H9 (cell line): ENCODE measurements at regions not wholly inside any gene's neighbourhood (a gene's known extent, or its start where the extent isn't known, plus 50 kb on each side); places are given as distances from the start of the nearest gene placed in this dataset.

Experiments
- DNase-seq: peaks from one replicate; pipeline ENCODE4 v3.0.0-alpha.2; 2017
- H2AFZ ChIP-seq: one replicate; pipeline ENCODE4 v1.6.1; 2013; ENCODE audit warnings: mild to moderate bottlenecking, low read length, control low read depth, moderate library complexity
- H2AK5ac ChIP-seq: 2 replicates; pipeline ENCODE4 v1.6.1; 2013; ENCODE audit warnings: low read length, control low read depth, mixed read lengths; ENCODE audit not compliant: insufficient read length
- H2BK120ac ChIP-seq: one replicate; pipeline ENCODE4 v1.6.1; 2013; ENCODE audit warnings: low read depth, mild to moderate bottlenecking, low read length, control low read depth, inconsistent platforms; ENCODE audit not compliant: poor library complexity, severe bottlenecking
- H2BK12ac ChIP-seq: 2 replicates; pipeline ENCODE4 v1.6.1; 2013; ENCODE audit warnings: low read length, control low read depth, mixed read lengths, low read depth; ENCODE audit not compliant: insufficient read length
- H2BK15ac ChIP-seq: 2 replicates; pipeline ENCODE4 v1.6.1; 2013; ENCODE audit warnings: low read depth, low read length, control low read depth
- H2BK20ac ChIP-seq: one replicate; pipeline ENCODE4 v1.6.1; 2013; ENCODE audit warnings: low read depth, mild to moderate bottlenecking, low read length, control low read depth, inconsistent platforms; ENCODE audit not compliant: poor library complexity, severe bottlenecking
- H2BK5ac ChIP-seq: 2 replicates; pipeline ENCODE4 v1.6.1; 2013; ENCODE audit warnings: low read length, control low read depth, mixed read lengths; ENCODE audit not compliant: insufficient read length
- H3K14ac ChIP-seq: 2 replicates; pipeline ENCODE4 v1.6.1; 2013; ENCODE audit warnings: low read length, control low read depth; ENCODE audit not compliant: insufficient read depth
- H3K18ac ChIP-seq: 2 replicates; pipeline ENCODE4 v1.6.1; 2013; ENCODE audit warnings: low read depth, mild to moderate bottlenecking, mixed read lengths, low read length, control low read depth; ENCODE audit not compliant: insufficient read length
- H3K23ac ChIP-seq: 2 replicates; pipeline ENCODE4 v1.6.1; 2013; ENCODE audit warnings: low read length, control low read depth, mixed read lengths, low read depth; ENCODE audit not compliant: insufficient read length
- H3K23me2 ChIP-seq: 2 replicates; pipeline ENCODE4 v1.6.1; 2013; ENCODE audit warnings: low read depth, mild to moderate bottlenecking, mixed read lengths, low read length, control low read depth; ENCODE audit not compliant: insufficient read length, poor library complexity, severe bottlenecking
- H3K27ac ChIP-seq: 2 replicates; pipeline ENCODE4 v1.5.1; 2013; ENCODE audit warnings: low read length, control low read depth, mixed read lengths, low read depth; ENCODE audit not compliant: insufficient read length
- H3K27me3 ChIP-seq: 2 replicates; pipeline ENCODE4 v1.6.1; 2013; ENCODE audit warnings: low read length, control low read depth, inconsistent platforms; ENCODE audit not compliant: insufficient read depth
- H3K4ac ChIP-seq: 2 replicates; pipeline ENCODE4 v1.6.1; 2013; ENCODE audit warnings: low read depth, mild to moderate bottlenecking, control low read depth, inconsistent platforms, low read length, moderate library complexity
- H3K4me1 ChIP-seq: 2 replicates; pipeline ENCODE4 v1.6.1; 2013; ENCODE audit warnings: low read length, control low read depth, inconsistent platforms; ENCODE audit not compliant: insufficient read depth
- H3K4me2 ChIP-seq: 2 replicates; pipeline ENCODE4 v1.6.1; 2013; ENCODE audit warnings: low read length, control low read depth, mixed read lengths; ENCODE audit not compliant: insufficient read length, insufficient read depth
- H3K56ac ChIP-seq: 2 replicates; pipeline ENCODE4 v1.6.1; 2013; ENCODE audit warnings: low read depth, mild to moderate bottlenecking, mixed read lengths, low read length, control low read depth; ENCODE audit not compliant: insufficient read length
- H3K79me1 ChIP-seq: 2 replicates; pipeline ENCODE4 v1.6.1; 2013; ENCODE audit warnings: low read depth, mild to moderate bottlenecking, moderate library complexity, low read length, control low read depth, inconsistent platforms; ENCODE audit not compliant: insufficient read depth, poor library complexity, severe bottlenecking
- H3K79me2 ChIP-seq: 2 replicates; pipeline ENCODE4 v1.6.1; 2013; ENCODE audit warnings: low read length, control low read depth, inconsistent platforms; ENCODE audit not compliant: insufficient read depth
- H3K9ac ChIP-seq: 2 replicates; pipeline ENCODE4 v1.6.1; 2013; ENCODE audit warnings: low read length, control low read depth, mixed read lengths; ENCODE audit not compliant: insufficient read length; ENCODE audit errors: extremely low read depth
- H3K9me3 ChIP-seq: one replicate; pipeline ENCODE4 v1.6.1; 2013; ENCODE audit warnings: low read depth, low read length, inconsistent platforms; ENCODE audit not compliant: control insufficient read depth
- H3T11ph ChIP-seq: one replicate; pipeline ENCODE4 v1.6.1; 2013; ENCODE audit warnings: mild to moderate bottlenecking, low read length, control low read depth, inconsistent platforms
- H4K20me1 ChIP-seq: one replicate; pipeline ENCODE4 v1.6.1; 2013; ENCODE audit not compliant: control insufficient read depth, insufficient read length, insufficient read depth
- H4K5ac ChIP-seq: 2 replicates; pipeline ENCODE4 v1.6.1; 2013; ENCODE audit warnings: low read depth, mild to moderate bottlenecking, mixed read lengths, low read length, control low read depth; ENCODE audit not compliant: insufficient read length
- H4K8ac ChIP-seq: replicated peaks from 2 replicates; pipeline ENCODE4 v1.6.1; 2013; ENCODE audit warnings: low read length, control low read depth, mixed read lengths, low read depth; ENCODE audit not compliant: insufficient read length
- H4K91ac ChIP-seq: 2 replicates; pipeline ENCODE4 v1.6.1; 2013; ENCODE audit warnings: low read depth, mild to moderate bottlenecking, moderate library complexity, mixed read lengths, low read length, control low read depth; ENCODE audit not compliant: insufficient read length
- H3K27ac Mint-ChIP-seq, 3 experiments: 2 replicates in 2 of 3; 3 replicates in 1 of 3; pipeline ENCODE4 v1.8.0; 2020 to 2021; ENCODE audit warnings: mixed read lengths in 3 of 3, mild to moderate bottlenecking in 1 of 3, moderate library complexity in 1 of 3
- H3K27me3 Mint-ChIP-seq: 2 replicates; pipeline ENCODE4 v1.8.0; 2021; ENCODE audit warnings: low read depth, mild to moderate bottlenecking, moderate library complexity, mixed read lengths
- H3K36me3 Mint-ChIP-seq, 3 experiments: 2 replicates in 2 of 3; 3 replicates in 1 of 3; pipeline ENCODE4 v1.8.0; 2020 to 2021; ENCODE audit warnings: low read depth in 3 of 3, mixed read lengths in 3 of 3; ENCODE audit not compliant: insufficient read depth in 1 of 3
- H3K4me1 Mint-ChIP-seq, 2 experiments: 2 replicates each; pipeline ENCODE4 v1.8.0; 2020; ENCODE audit warnings: mixed read lengths in 2 of 2
- H3K4me3 Mint-ChIP-seq, 2 experiments: 2 replicates in 1 of 2; 3 replicates in 1 of 2; pipeline ENCODE4 v1.8.0; 2020 to 2021; ENCODE audit warnings: mild to moderate bottlenecking in 2 of 2, mixed read lengths in 2 of 2, moderate library complexity in 1 of 2
- H3K9me3 Mint-ChIP-seq, 2 experiments: 2 replicates in 1 of 2; 3 replicates in 1 of 2; pipeline ENCODE4 v1.8.0; 2020; ENCODE audit warnings: mild to moderate bottlenecking in 2 of 2, mixed read lengths in 2 of 2, moderate library complexity in 1 of 2
- WGBS: extraction: QIAGEN DNeasy Blood & Tissue Kit; methylation state at CpG from one replicate; pipeline ENCODE4 v1.1.7; 2013; ENCODE audit warnings: missing lambda C conversion rate, low lambda C conversion rate, mixed read lengths; ENCODE audit not compliant: insufficient read length; ENCODE audit errors: extremely low coverage; 5-methylcytosine and 5-hydroxymethylcytosine counted together
- TF ChIP-seq, protein P1 (sequence below): fragments of 200-600 bp; sonication (generic); conservative IDR thresholded peaks from 3 replicates; pipeline ENCODE4 v1.8.0; 2021; ENCODE audit warnings: antibody characterized with exemption, mild to moderate bottlenecking

DNA sequence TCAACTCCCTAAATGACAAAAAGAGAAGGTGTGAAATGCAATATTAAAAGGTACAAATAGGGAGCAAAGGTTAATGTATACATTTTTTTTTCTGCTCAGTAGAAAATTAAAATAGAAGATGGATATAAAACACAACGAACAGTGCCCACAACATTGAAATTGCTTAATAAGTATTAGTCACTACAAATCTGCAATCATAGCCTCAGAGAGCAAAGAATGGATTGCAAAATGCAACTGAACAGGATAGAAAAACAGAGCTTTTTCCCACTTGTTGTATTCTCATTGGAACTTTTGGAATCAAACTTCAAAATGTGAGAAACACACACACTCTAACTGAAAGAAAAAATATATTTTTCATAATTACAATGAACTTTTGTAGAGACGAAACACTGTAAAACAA, 552.2 kb upstream of the NCAM2 start:
- no CpG with 5 or more reads among the region's 2 CpGs for WGBS
- Histone ChIP-seq H3K4me1 (no peaks in the 10 kb centered on the region), H3K79me1 (no peaks in the 10 kb centered on the region)

More for the DNA sequence above, 552.2 kb upstream of the NCAM2 start:
- Histone ChIP-seq H3K4ac (no peak overlapping the region), H2AK5ac (no peak overlapping the region), H4K91ac (no peak overlapping the region), H3K18ac (no peak overlapping the region), H4K8ac (no peak overlapping the region), H3K23ac (no peak overlapping the region), H3K23me2 (no peaks in the 10 kb centered on the region), H3K79me2 (no peaks in the 10 kb centered on the region), H3K56ac (no peak overlapping the region), H3K9ac (no peak overlapping the region), H3K27me3 (no peaks in the 10 kb centered on the region), H3K9me3 (no peaks in the 10 kb centered on the region), H3T11ph (no peak overlapping the region), H4K20me1 (no peaks in the 10 kb centered on the region), H4K5ac (no peak overlapping the region), H2BK20ac (no peak overlapping the region), H2AFZ (no peak overlapping the region), H2BK5ac (no peak overlapping the region), H2BK120ac (no peak overlapping the region), H2BK15ac (no peak overlapping the region), H3K14ac (no peak overlapping the region), H2BK12ac (no peak overlapping the region), H3K27ac (no peak overlapping the region), H3K4me2 (no peak overlapping the region)
- TF ChIP-seq, protein P1, sequence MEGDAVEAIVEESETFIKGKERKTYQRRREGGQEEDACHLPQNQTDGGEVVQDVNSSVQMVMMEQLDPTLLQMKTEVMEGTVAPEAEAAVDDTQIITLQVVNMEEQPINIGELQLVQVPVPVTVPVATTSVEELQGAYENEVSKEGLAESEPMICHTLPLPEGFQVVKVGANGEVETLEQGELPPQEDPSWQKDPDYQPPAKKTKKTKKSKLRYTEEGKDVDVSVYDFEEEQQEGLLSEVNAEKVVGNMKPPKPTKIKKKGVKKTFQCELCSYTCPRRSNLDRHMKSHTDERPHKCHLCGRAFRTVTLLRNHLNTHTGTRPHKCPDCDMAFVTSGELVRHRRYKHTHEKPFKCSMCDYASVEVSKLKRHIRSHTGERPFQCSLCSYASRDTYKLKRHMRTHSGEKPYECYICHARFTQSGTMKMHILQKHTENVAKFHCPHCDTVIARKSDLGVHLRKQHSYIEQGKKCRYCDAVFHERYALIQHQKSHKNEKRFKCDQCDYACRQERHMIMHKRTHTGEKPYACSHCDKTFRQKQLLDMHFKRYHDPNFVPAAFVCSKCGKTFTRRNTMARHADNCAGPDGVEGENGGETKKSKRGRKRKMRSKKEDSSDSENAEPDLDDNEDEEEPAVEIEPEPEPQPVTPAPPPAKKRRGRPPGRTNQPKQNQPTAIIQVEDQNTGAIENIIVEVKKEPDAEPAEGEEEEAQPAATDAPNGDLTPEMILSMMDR = no peak
- peaks cover 0 to 2% of the 10 kb centered on the region in 2 experiments; a peak in 1 of 5 replicates for H3K9me3 Mint-ChIP-seq
- H3K36me3 Mint-ChIP-seq = peaks cover 0 to 8% (median 3%) of the 10 kb centered on the region in 3 experiments; a peak in 4 of 7 replicates
- DNase-seq = no peak
- H3K4me1 Mint-ChIP-seq = peaks cover 8 to 9% of the 10 kb centered on the region in 2 experiments; a peak in 3 of 4 replicates
- no peaks in the 10 kb centered on the region for H3K27me3 Mint-ChIP-seq
- no peak overlapping the region for H3K4me3 Mint-ChIP-seq
- no peak overlapping the region for H3K27ac Mint-ChIP-seq
